GM03348 (cell line): ENCODE measurements at regions not wholly inside any gene's neighbourhood (a gene's known extent, or its start where the extent isn't known, plus 50 kb on each side); places are given as distances from the start of the nearest gene placed in this dataset.
A peak's percentile ranks its signal among the peaks of the same experiment; 100 is the strongest.
"Not testable (repeated sequence)": the region's sequence is repeated elsewhere in the genome, so short reads cannot be mapped to it uniquely, and the experiment has no call there.

Experiments
- DNase-seq: peaks from one replicate; pipeline ENCODE4 v3.0.0; 2012; ENCODE audit warnings: low spot score

- DNase-seq: no peak
Observed at GRCh38 chr4:38519666-38520065, 144.3 kb upstream of the KLF3 start.

- DNase-seq: no peak
Observed at GRCh38 chr4:38523054-38523453, 140.9 kb upstream of the KLF3 start.

- DNase-seq: no peak
Observed at GRCh38 chr4:38523524-38524448, 140.2 kb upstream of the KLF3 start.

- DNase-seq: no peak
Observed at GRCh38 chr4:38526412-38526811, 137.6 kb upstream of the KLF3 start.

- DNase-seq: no peak
Observed at GRCh38 chr4:38529189-38530115, 134.5 kb upstream of the KLF3 start.

- no peak for DNase-seq
Observed at GRCh38 chr4:38530486-38530885, 133.5 kb upstream of the KLF3 start.

GRCh38 chr4:38531141-38531727 lies 132.8 kb upstream of the KLF3 start:
- DNase-seq: peak; percentile 26

GRCh38 chr4:38532908-38533499 lies 131.0 kb upstream of the KLF3 start:
- no peak for DNase-seq

- DNase-seq: no peak
Observed at GRCh38 chr4:38534344-38535045, 129.5 kb upstream of the KLF3 start.

- not testable (repeated sequence) for DNase-seq
Observed at GRCh38 chr4:38535071-38535470, 128.9 kb upstream of the KLF3 start.

- DNase-seq: no peak
Observed at GRCh38 chr4:38535717-38536116, 128.3 kb upstream of the KLF3 start.

- no peak for DNase-seq
Observed at GRCh38 chr4:38536716-38537115, 127.3 kb upstream of the KLF3 start.

- no peak for DNase-seq
Observed at GRCh38 chr4:38537666-38538065, 126.3 kb upstream of the KLF3 start.

GRCh38 chr4:38538517-38538916 lies 125.5 kb upstream of the KLF3 start:
- DNase-seq: no peak

- no peak for DNase-seq
Observed at GRCh38 chr4:38539501-38539900, 124.5 kb upstream of the KLF3 start.

- no peak for DNase-seq
Observed at GRCh38 chr4:38547052-38547451, 116.9 kb upstream of the KLF3 start.

- no peak for DNase-seq
Observed at GRCh38 chr4:38548256-38548655, 115.7 kb upstream of the KLF3 start.

GRCh38 chr4:38559374-38559773 lies 104.6 kb upstream of the KLF3 start:
- DNase-seq: no peak

- no peak for DNase-seq
Observed at GRCh38 chr4:38560340-38560739, 103.7 kb upstream of the KLF3 start.

GRCh38 chr4:38560768-38561558 lies 103.0 kb upstream of the KLF3 start:
- DNase-seq: no peak
